ENCODE measurements at regions not wholly inside any gene's neighbourhood (a gene's known extent, or its start where the extent isn't known, plus 50 kb on each side); places are given as distances from the start of the nearest gene placed in this dataset.

GRCh38 chr9:93893899-93894690 is 61.1 kb downstream of the BARX1 start:
- no peak for TF ChIP-seq CTCF (IDR thresholded peaks at IDR 0.05; ENCODE audit: control extremely low read depth in 1 of 3, insufficient read depth in 1 of 3, low read depth in 1 of 3, low read length in 3 of 3)
- TF ChIP-seq ATF3 (IDR thresholded peaks at IDR 0.05; ENCODE audit: insufficient read depth, low read depth, low read length) = no peak
- no peak for TF ChIP-seq EP300 (IDR thresholded peaks at IDR 0.05; ENCODE audit: borderline replicate concordance in 1 of 2, low read depth in 2 of 2, low read length in 2 of 2)
- TF ChIP-seq POLR2A (IDR thresholded peaks at IDR 0.05; ENCODE audit: control extremely low read depth in 1 of 2, low read depth in 2 of 2, low read length in 2 of 2) = no peak
- no peak for TF ChIP-seq MAX (IDR thresholded peaks at IDR 0.05)
- TF ChIP-seq KDM1A (IDR thresholded peaks at IDR 0.05; ENCODE audit: borderline replicate concordance, low read length) = no peak
- no peak for TF ChIP-seq YY1 (IDR thresholded peaks at IDR 0.05; ENCODE audit: low read depth, low read length)
